22Rv1 (cell line): ENCODE measurements at regions not wholly inside any gene's neighbourhood (a gene's known extent, or its start where the extent isn't known, plus 50 kb on each side); places are given as distances from the start of the nearest gene placed in this dataset.

Source experiments
- ZFX ChIP-seq: fragments of 450-650 bp; IDR thresholded peaks from 2 replicates; pipeline ENCODE4 v1.6.1; 2017; ENCODE audit warnings: antibody characterized with exemption, borderline replicate concordance
- TF ChIP-seq, protein P1 (sequence below): fragments of 450-650 bp; IDR thresholded peaks from 2 replicates; pipeline ENCODE4 v1.5.1; 2017; ENCODE audit warnings: mild to moderate bottlenecking

DNA sequence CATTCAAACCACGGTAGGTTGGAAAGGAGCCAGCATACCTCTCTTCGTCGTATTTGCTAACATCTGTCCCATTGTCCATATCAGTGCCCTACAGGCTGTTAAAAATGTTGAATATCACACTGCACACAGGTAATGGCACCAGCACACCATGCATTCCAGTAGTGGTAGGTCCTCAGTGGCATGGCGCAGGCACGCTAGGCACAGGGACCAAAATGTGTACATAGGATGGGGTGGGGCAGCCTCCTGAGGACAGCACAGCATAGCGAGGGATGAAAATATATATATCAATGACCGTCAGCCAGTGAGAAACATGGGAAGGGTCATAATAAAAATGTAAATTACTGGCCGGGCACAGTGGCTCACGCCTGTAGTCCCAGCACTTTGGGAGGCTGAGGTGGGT is 99.9 kb upstream of the CTBP2 start:
- TF ChIP-seq, protein P1, sequence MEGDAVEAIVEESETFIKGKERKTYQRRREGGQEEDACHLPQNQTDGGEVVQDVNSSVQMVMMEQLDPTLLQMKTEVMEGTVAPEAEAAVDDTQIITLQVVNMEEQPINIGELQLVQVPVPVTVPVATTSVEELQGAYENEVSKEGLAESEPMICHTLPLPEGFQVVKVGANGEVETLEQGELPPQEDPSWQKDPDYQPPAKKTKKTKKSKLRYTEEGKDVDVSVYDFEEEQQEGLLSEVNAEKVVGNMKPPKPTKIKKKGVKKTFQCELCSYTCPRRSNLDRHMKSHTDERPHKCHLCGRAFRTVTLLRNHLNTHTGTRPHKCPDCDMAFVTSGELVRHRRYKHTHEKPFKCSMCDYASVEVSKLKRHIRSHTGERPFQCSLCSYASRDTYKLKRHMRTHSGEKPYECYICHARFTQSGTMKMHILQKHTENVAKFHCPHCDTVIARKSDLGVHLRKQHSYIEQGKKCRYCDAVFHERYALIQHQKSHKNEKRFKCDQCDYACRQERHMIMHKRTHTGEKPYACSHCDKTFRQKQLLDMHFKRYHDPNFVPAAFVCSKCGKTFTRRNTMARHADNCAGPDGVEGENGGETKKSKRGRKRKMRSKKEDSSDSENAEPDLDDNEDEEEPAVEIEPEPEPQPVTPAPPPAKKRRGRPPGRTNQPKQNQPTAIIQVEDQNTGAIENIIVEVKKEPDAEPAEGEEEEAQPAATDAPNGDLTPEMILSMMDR = no peak
- TF ChIP-seq ZFX = no peak
